A673 (cell line): ENCODE measurements at regions not wholly inside any gene's neighbourhood (a gene's known extent, or its start where the extent isn't known, plus 50 kb on each side); places are given as distances from the start of the nearest gene placed in this dataset.

Experiments used
- BruUV-seq: library from RNA; stranded (reverse); fragments of 400-500 nt; replicated peaks from 2 replicates; lab custom pipeline; 2021; lab: Mats Ljungman, UMichigan
- CTCF ChIA-PET: fragments of 300-600 bp; sonication (Branson Sonifier 250); formaldehyde crosslinking; loops from one replicate; lab custom pipeline; 2022; ENCODE audit warnings: antibody characterized with exemption; lab: Charles Lee
- POLR2A ChIA-PET: fragments of 300-600 bp; sonication (Branson Sonifier 250); formaldehyde crosslinking; loops from one replicate; lab custom pipeline; 2022; ENCODE audit warnings: antibody characterized with exemption; ENCODE audit not compliant: low non-redundant PET; lab: Charles Lee
- DNase-seq: peaks from one replicate; pipeline ENCODE4 v3.0.0-alpha.2; 2015; ENCODE audit warnings: low spot score
- H3K27ac ChIP-seq: fragments of 200-600 bp; sonication (generic); 2 replicates; pipeline ENCODE4 v1.5.1; 2016; ENCODE audit warnings: mixed run types, low read depth, mild to moderate bottlenecking, mixed read lengths, antibody characterized with exemption, low read length; ENCODE audit not compliant: poor library complexity, severe bottlenecking
- H3K27me3 ChIP-seq: fragments of 200-600 bp; sonication (generic); replicated peaks from 2 replicates; pipeline ENCODE4 v1.6.1; 2017; ENCODE audit warnings: mixed run types, low read depth, mild to moderate bottlenecking, mixed read lengths, antibody characterized with exemption, low read length; ENCODE audit not compliant: insufficient read depth, poor library complexity
- H3K36me3 ChIP-seq: fragments of 200-600 bp; sonication (generic); 2 replicates; pipeline ENCODE4 v1.6.1; 2016; ENCODE audit warnings: mixed run types, mild to moderate bottlenecking, mixed read lengths, antibody characterized with exemption, low read length; ENCODE audit not compliant: insufficient read depth, poor library complexity, severe bottlenecking
- H3K4me1 ChIP-seq: fragments of 200-600 bp; sonication (generic); 2 replicates; pipeline ENCODE4 v1.6.1; 2017; ENCODE audit warnings: mixed run types, mild to moderate bottlenecking, mixed read lengths, antibody characterized with exemption, low read length; ENCODE audit not compliant: insufficient read depth, poor library complexity, severe bottlenecking
- H3K4me3 ChIP-seq: fragments of 200-600 bp; sonication (generic); 2 replicates; pipeline ENCODE4 v1.5.1; 2016; ENCODE audit warnings: low read depth, mixed run types, mild to moderate bottlenecking, mixed read lengths, low read length; ENCODE audit not compliant: poor library complexity, severe bottlenecking
- H3K9me3 ChIP-seq: fragments of 200-600 bp; sonication (generic); 2 replicates; pipeline ENCODE4 v1.6.1; 2016; ENCODE audit warnings: mixed run types, low read depth, mild to moderate bottlenecking, mixed read lengths, antibody characterized with exemption, low read length; ENCODE audit not compliant: poor library complexity, severe bottlenecking
- CTCF ChIP-seq: fragments of 300-800, 200-600 bp; sonication (generic); conservative IDR thresholded peaks from 2 replicates; pipeline ENCODE4 v1.5.1; 2017; ENCODE audit warnings: low read depth, mild to moderate bottlenecking, antibody characterized with exemption, low read length, moderate library complexity, mixed read lengths
- EZH2 ChIP-seq: fragments of 200-600 bp; sonication (generic); IDR thresholded peaks from 2 replicates; pipeline ENCODE4 v1.6.1; 2017; ENCODE audit warnings: borderline replicate concordance, low read depth, mild to moderate bottlenecking, mixed read lengths, antibody characterized with exemption, low read length; ENCODE audit not compliant: poor library complexity, severe bottlenecking
- intact Hi-C: fragments of 100-400 bp; cut with micrococcal nuclease; formaldehyde crosslinking; loops from one replicate; pipeline ENCODE4 v1.10.0; 2022; ENCODE audit not compliant: unreplicated experiment

- H3K27me3 ChIP-seq, result no peaks in the 10 kb centered on the region
- H3K4me3 ChIP-seq, result no peak overlapping the region
- BruUV-seq, result no TSS peak
- no peaks in the 10 kb centered on the region for H3K9me3 ChIP-seq
- CTCF ChIA-PET, result no interaction called here
- POLR2A ChIA-PET, result no interaction called here
- TF ChIP-seq EZH2, result no peak
- no peak for TF ChIP-seq CTCF
- H3K4me1 ChIP-seq, result no peaks in the 10 kb centered on the region
- peak; percentile 34 for DNase-seq
- intact Hi-C loops, result no loop called here
- H3K36me3 ChIP-seq, result no peaks in the 10 kb centered on the region
- no peak overlapping the region for H3K27ac ChIP-seq
These were observed 540.4 kb downstream of the BUD13 start for GRCh38 chr11:116232364-116232828.

GRCh38 chr11:116231543-116231942, 541.2 kb downstream of the BUD13 start:
- Histone ChIP-seq H3K27ac (no peak overlapping the region), H3K27me3 (no peaks in the 10 kb centered on the region), H3K4me1 (no peaks in the 10 kb centered on the region), H3K9me3 (no peaks in the 10 kb centered on the region), H3K4me3 (no peak overlapping the region), H3K36me3 (no peaks in the 10 kb centered on the region)
- no TSS peak for BruUV-seq
- TF ChIP-seq CTCF, result no peak
- no peak for TF ChIP-seq EZH2
- intact Hi-C loops, result no loop called here
- ChIA-PET POLR2A (no interaction called here), CTCF (no interaction called here)
- no peak for DNase-seq

GRCh38 chr11:116230438-116230837, 542.3 kb downstream of the BUD13 start:
- intact Hi-C loops, result no loop called here
- no peaks in the 10 kb centered on the region for H3K4me1 ChIP-seq
- BruUV-seq, result no TSS peak
- DNase-seq, result no peak
- H3K27ac ChIP-seq, result no peak overlapping the region
- no peaks in the 10 kb centered on the region for H3K36me3 ChIP-seq
- no peak overlapping the region for H3K4me3 ChIP-seq
- POLR2A ChIA-PET, result no interaction called here
- TF ChIP-seq CTCF, result no peak
- no peak for TF ChIP-seq EZH2
- no peaks in the 10 kb centered on the region for H3K9me3 ChIP-seq
- CTCF ChIA-PET, result no interaction called here
- H3K27me3 ChIP-seq, result no peaks in the 10 kb centered on the region
